ENCODE measurements at regions not wholly inside any gene's neighbourhood (a gene's known extent, or its start where the extent isn't known, plus 50 kb on each side); places are given as distances from the start of the nearest gene placed in this dataset.

DNA sequence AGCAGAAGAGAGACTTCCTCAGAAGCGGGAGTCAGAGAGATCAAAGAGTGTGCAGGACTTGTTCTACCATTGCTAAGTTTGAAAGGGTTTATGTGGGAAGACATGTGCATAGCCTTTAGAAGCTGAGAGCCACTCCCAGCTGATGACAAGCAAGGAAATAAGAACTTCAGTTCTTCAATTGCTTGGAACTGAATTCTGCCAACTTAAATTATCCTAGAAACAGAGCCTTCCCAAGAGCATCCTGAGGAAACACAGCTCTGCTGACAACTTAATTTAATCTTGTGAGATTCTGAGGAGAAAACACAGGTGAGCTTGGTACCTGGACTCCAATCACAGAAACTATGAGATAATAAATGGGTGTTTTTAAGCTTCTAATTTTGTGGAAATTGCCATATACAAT lies 150.6 kb upstream of the OGFRL1 start:
- no peak overlapping the region for H3K27ac Mint-ChIP-seq
- Histone ChIP-seq H2BK12ac (ENCODE audit: insufficient read length, low read depth, low read length) (no peak overlapping the region), H3K18ac (ENCODE audit: insufficient read length, low read depth, low read length) (no peak overlapping the region), H3K27ac (ENCODE audit: insufficient read length, low read depth, low read length) (no peak overlapping the region), H3K23ac (ENCODE audit: insufficient read length, low read depth, low read length) (no peak overlapping the region), H4K20me1 (ENCODE audit: control insufficient read depth, insufficient read depth, insufficient read length) (no peaks in the 10 kb centered on the region), H4K5ac (ENCODE audit: insufficient read length, low read depth, low read length) (no peak overlapping the region), H2AFZ (ENCODE audit: low read length) (no peak overlapping the region), H3T11ph (ENCODE audit: low read length) (no peak overlapping the region), H2AK5ac (ENCODE audit: insufficient read length, low read length) (no peak overlapping the region), H3K4ac (ENCODE audit: low read depth, low read length) (no peak overlapping the region), H2BK20ac (ENCODE audit: low read depth, low read length, poor library complexity, severe bottlenecking) (no peak overlapping the region), H2BK15ac (ENCODE audit: low read depth, low read length) (no peak overlapping the region), H3K27me3 (ENCODE audit: insufficient read depth, low read length) (no peaks in the 10 kb centered on the region), H3K4me2 (ENCODE audit: insufficient read depth, insufficient read length, low read length) (no peak overlapping the region), H2BK120ac (ENCODE audit: low read depth, low read length, poor library complexity, severe bottlenecking) (no peak overlapping the region), H4K91ac (ENCODE audit: insufficient read length, low read depth, low read length) (no peak overlapping the region), H3K56ac (ENCODE audit: insufficient read length, low read depth, low read length) (no peak overlapping the region), H4K8ac (replicated peaks; ENCODE audit: insufficient read length, low read depth, low read length) (no peak overlapping the region), H3K79me1 (ENCODE audit: insufficient read depth, low read depth, low read length, poor library complexity, severe bottlenecking) (no peaks in the 10 kb centered on the region), H2BK5ac (ENCODE audit: insufficient read length, low read length) (no peak overlapping the region), H3K14ac (ENCODE audit: insufficient read depth, low read length) (no peak overlapping the region), H3K23me2 (ENCODE audit: insufficient read length, low read depth, low read length, poor library complexity, severe bottlenecking) (no peaks in the 10 kb centered on the region), H3K9me3 (ENCODE audit: control insufficient read depth, low read depth, low read length) (no peaks in the 10 kb centered on the region), H3K79me2 (ENCODE audit: insufficient read depth, low read length) (no peaks in the 10 kb centered on the region), H3K9ac (ENCODE audit: extremely low read depth, insufficient read length, low read length) (no peak overlapping the region), H3K4me1 (ENCODE audit: insufficient read depth, low read length) (no peaks in the 10 kb centered on the region)
- H3K4me3 Mint-ChIP-seq = no peak overlapping the region
- H3K9me3 Mint-ChIP-seq = peaks cover 0 to 6% of the 10 kb centered on the region in 2 experiments; a peak in 4 of 5 replicates
- H3K4me1 Mint-ChIP-seq = peaks cover 4 to 5% of the 10 kb centered on the region in 2 experiments; a peak in 2 of 4 replicates
- no CpG with 5 or more reads among the region's 1 CpG for WGBS (ENCODE audit: extremely low coverage, insufficient read length, low lambda C conversion rate)
- H3K27me3 Mint-ChIP-seq (ENCODE audit: low read depth) = no peaks in the 10 kb centered on the region
- no peak for DNase-seq
- TF ChIP-seq, protein P1, sequence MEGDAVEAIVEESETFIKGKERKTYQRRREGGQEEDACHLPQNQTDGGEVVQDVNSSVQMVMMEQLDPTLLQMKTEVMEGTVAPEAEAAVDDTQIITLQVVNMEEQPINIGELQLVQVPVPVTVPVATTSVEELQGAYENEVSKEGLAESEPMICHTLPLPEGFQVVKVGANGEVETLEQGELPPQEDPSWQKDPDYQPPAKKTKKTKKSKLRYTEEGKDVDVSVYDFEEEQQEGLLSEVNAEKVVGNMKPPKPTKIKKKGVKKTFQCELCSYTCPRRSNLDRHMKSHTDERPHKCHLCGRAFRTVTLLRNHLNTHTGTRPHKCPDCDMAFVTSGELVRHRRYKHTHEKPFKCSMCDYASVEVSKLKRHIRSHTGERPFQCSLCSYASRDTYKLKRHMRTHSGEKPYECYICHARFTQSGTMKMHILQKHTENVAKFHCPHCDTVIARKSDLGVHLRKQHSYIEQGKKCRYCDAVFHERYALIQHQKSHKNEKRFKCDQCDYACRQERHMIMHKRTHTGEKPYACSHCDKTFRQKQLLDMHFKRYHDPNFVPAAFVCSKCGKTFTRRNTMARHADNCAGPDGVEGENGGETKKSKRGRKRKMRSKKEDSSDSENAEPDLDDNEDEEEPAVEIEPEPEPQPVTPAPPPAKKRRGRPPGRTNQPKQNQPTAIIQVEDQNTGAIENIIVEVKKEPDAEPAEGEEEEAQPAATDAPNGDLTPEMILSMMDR (conservative IDR thresholded peaks at IDR 0.05) = no peak
- peaks cover 0 to 10% (median 5%) of the 10 kb centered on the region in 3 experiments; a peak in 4 of 7 replicates for H3K36me3 Mint-ChIP-seq (ENCODE audit: insufficient read depth in 1 of 3, low read depth in 3 of 3)
